ENCODE measurements at regions not wholly inside any gene's neighbourhood (a gene's known extent, or its start where the extent isn't known, plus 50 kb on each side); places are given as distances from the start of the nearest gene placed in this dataset.

- TF ChIP-seq REST (IDR thresholded peaks at IDR 0.05; ENCODE audit: insufficient read depth in 1 of 2, low read depth in 2 of 2, low read length in 2 of 2) = no peak
- no peak for TF ChIP-seq POLR2AphosphoS5 (IDR thresholded peaks at IDR 0.05; ENCODE audit: low read depth, low read length)
- no peak for TF ChIP-seq FOXP2 (optimal IDR thresholded peaks at IDR 0.05; ENCODE audit: borderline replicate concordance, extremely low read depth, extremely low read length, insufficient read depth)
- TF ChIP-seq TAF1 (IDR thresholded peaks at IDR 0.05; ENCODE audit: borderline replicate concordance, insufficient read depth, low read length) = no peak
These were observed 354.4 kb downstream of the MYCN start for GRCh38 chr2:16294791-16295190.

GRCh38 chr2:16293871-16294270 lies 353.5 kb downstream of the MYCN start:
- TF ChIP-seq FOXP2 (optimal IDR thresholded peaks at IDR 0.05; ENCODE audit: borderline replicate concordance, extremely low read depth, extremely low read length, insufficient read depth) = no peak
- no peak for TF ChIP-seq TAF1 (IDR thresholded peaks at IDR 0.05; ENCODE audit: borderline replicate concordance, insufficient read depth, low read length)
- TF ChIP-seq SIN3A (IDR thresholded peaks at IDR 0.05; ENCODE audit: borderline replicate concordance, insufficient read depth, low read length) = no peak
- no peak for TF ChIP-seq POLR2AphosphoS5 (IDR thresholded peaks at IDR 0.05; ENCODE audit: low read depth, low read length)
- TF ChIP-seq REST (IDR thresholded peaks at IDR 0.05; ENCODE audit: insufficient read depth in 1 of 2, low read depth in 2 of 2, low read length in 2 of 2) = no peak

GRCh38 chr2:16293398-16293797 lies 353.0 kb downstream of the MYCN start:
- TF ChIP-seq TAF1 (IDR thresholded peaks at IDR 0.05; ENCODE audit: borderline replicate concordance, insufficient read depth, low read length) (no peak), REST (IDR thresholded peaks at IDR 0.05; ENCODE audit: insufficient read depth in 1 of 2, low read depth in 2 of 2, low read length in 2 of 2) (no peak), FOXP2 (optimal IDR thresholded peaks at IDR 0.05; ENCODE audit: borderline replicate concordance, extremely low read depth, extremely low read length, insufficient read depth) (no peak), POLR2AphosphoS5 (IDR thresholded peaks at IDR 0.05; ENCODE audit: low read depth, low read length) (no peak), SIN3A (IDR thresholded peaks at IDR 0.05; ENCODE audit: borderline replicate concordance, insufficient read depth, low read length) (no peak)

- TF ChIP-seq TAF1 (IDR thresholded peaks at IDR 0.05; ENCODE audit: borderline replicate concordance, insufficient read depth, low read length) (no peak), REST (IDR thresholded peaks at IDR 0.05; ENCODE audit: insufficient read depth in 1 of 2, low read depth in 2 of 2, low read length in 2 of 2) (no peak), SIN3A (IDR thresholded peaks at IDR 0.05; ENCODE audit: borderline replicate concordance, insufficient read depth, low read length) (no peak), POLR2AphosphoS5 (IDR thresholded peaks at IDR 0.05; ENCODE audit: low read depth, low read length) (no peak), FOXP2 (optimal IDR thresholded peaks at IDR 0.05; ENCODE audit: borderline replicate concordance, extremely low read depth, extremely low read length, insufficient read depth) (no peak)
These were observed 351.6 kb downstream of the MYCN start for GRCh38 chr2:16291731-16292550.
